PC-9 (cell line): ENCODE measurements at regions not wholly inside any gene's neighbourhood (a gene's known extent, or its start where the extent isn't known, plus 50 kb on each side); places are given as distances from the start of the nearest gene placed in this dataset.
"Not testable (repeated sequence)": the region's sequence is repeated elsewhere in the genome, so short reads cannot be mapped to it uniquely, and the experiment has no call there.

Experiments
- BruUV-seq: library from RNA; stranded (reverse); fragments of 400-500 nt; replicated peaks from 2 replicates; lab custom pipeline; 2021; lab: Mats Ljungman, UMichigan
- CTCF ChIA-PET: fragments of 300-600 bp; sonication (Branson Sonifier 250); formaldehyde crosslinking; loops from one replicate; lab custom pipeline; 2022; ENCODE audit warnings: antibody characterized with exemption; lab: Charles Lee
- POLR2A ChIA-PET: fragments of 300-600 bp; sonication (Branson Sonifier 250); formaldehyde crosslinking; loops from one replicate; lab custom pipeline; 2022; ENCODE audit warnings: antibody characterized with exemption; ENCODE audit not compliant: unreplicated experiment; lab: Charles Lee
- DNase-seq, 2 experiments: peaks; one replicate each; pipeline versions ENCODE4 v3.0.0 to v3.0.0-alpha.2; 2015 to 2022; ENCODE audit warnings: mixed read lengths in 1 of 2
- H2AFZ ChIP-seq: fragments of 200-600 bp; sonication (generic); 2 replicates; pipeline ENCODE4 v1.8.1; 2017; ENCODE audit warnings: antibody characterized with exemption
- H3F3A ChIP-seq: fragments of 200-600 bp; sonication (generic); 2 replicates; pipeline ENCODE4 v1.8.1; 2017; ENCODE audit warnings: antibody characterized with exemption, mild to moderate bottlenecking, low read depth; ENCODE audit not compliant: insufficient read depth
- H3K27ac ChIP-seq: fragments of 200-600 bp; sonication (generic); 2 replicates; pipeline ENCODE4 v1.6.1; 2016; ENCODE audit warnings: mixed run types
- H3K27me3 ChIP-seq: fragments of 200-600 bp; sonication (generic); 2 replicates; pipeline ENCODE4 v1.6.1; 2016; ENCODE audit warnings: low read depth, mixed run types; ENCODE audit not compliant: insufficient read depth
- H3K36me3 ChIP-seq: fragments of 200-600 bp; sonication (generic); 2 replicates; pipeline ENCODE4 v1.6.1; 2016; ENCODE audit warnings: low read depth, mixed run types
- H3K4me1 ChIP-seq: fragments of 200-600 bp; sonication (generic); replicated peaks from 2 replicates; pipeline ENCODE4 v1.6.1; 2016; ENCODE audit warnings: mixed run types; ENCODE audit not compliant: insufficient read depth
- H3K4me2 ChIP-seq: fragments of 200-600 bp; sonication (generic); 2 replicates; pipeline ENCODE4 v1.6.1; 2017; ENCODE audit warnings: mixed run types
- H3K4me3 ChIP-seq: fragments of 200-600 bp; sonication (generic); 2 replicates; pipeline ENCODE4 v1.6.1; 2016; ENCODE audit warnings: mixed run types
- H3K79me2 ChIP-seq: fragments of 200-600 bp; sonication (generic); 2 replicates; pipeline ENCODE4 v1.6.1; 2017; ENCODE audit warnings: low read depth, mixed run types
- H3K9me2 ChIP-seq: fragments of 200-600 bp; sonication (generic); 2 replicates; pipeline ENCODE4 v1.8.1; 2017; ENCODE audit warnings: mild to moderate bottlenecking; ENCODE audit not compliant: insufficient read depth
- H3K9me3 ChIP-seq: fragments of 200-600 bp; sonication (generic); 2 replicates; pipeline ENCODE4 v1.8.1; 2016; ENCODE audit warnings: low read depth; ENCODE audit not compliant: insufficient read depth
- H4K20me1 ChIP-seq: fragments of 200-600 bp; sonication (generic); 2 replicates; pipeline ENCODE4 v1.8.1; 2017; ENCODE audit not compliant: insufficient read depth
- CTCF ChIP-seq: fragments of 200-600 bp; sonication (generic); conservative IDR thresholded peaks from 2 replicates; pipeline ENCODE4 v1.6.1; 2017; ENCODE audit warnings: mixed run types, antibody characterized with exemption, mild to moderate bottlenecking, moderate library complexity
- EZH2 ChIP-seq: fragments of 200-600 bp; sonication (generic); IDR thresholded peaks from 2 replicates; pipeline ENCODE4 v1.8.0; 2017; ENCODE audit warnings: antibody characterized with exemption, low read depth
- intact Hi-C: fragments of 100-400 bp; cut with micrococcal nuclease; formaldehyde crosslinking; loops from one replicate; pipeline ENCODE4 v1.10.0; 2022; ENCODE audit not compliant: unreplicated experiment

- Histone ChIP-seq H3K4me1 (no peaks in the 10 kb centered on the region), H3K36me3 (no peaks in the 10 kb centered on the region), H3K79me2 (no peaks in the 10 kb centered on the region), H3K4me2 (no peak overlapping the region), H3K9me3 (no peaks in the 10 kb centered on the region), H4K20me1 (no peaks in the 10 kb centered on the region), H3K27ac (no peak overlapping the region), H3K4me3 (no peak overlapping the region), H2AFZ (no peak overlapping the region), H3K9me2 (no peaks in the 10 kb centered on the region), H3K27me3 (0 out of 2 replicates have a peak, but pooled peaks cover 3% of the 10 kb centered on the region), H3F3A (no peaks in the 10 kb centered on the region; the same call in 1 of the 2 replicates)
- DNase-seq: no peak
- intact Hi-C loops: no loop called here
- no peak for TF ChIP-seq CTCF
- TF ChIP-seq EZH2: no peak
- no TSS peak for BruUV-seq
- CTCF ChIA-PET: interaction anchor here (0.7 kb wide), 1 partner anchor 8 kb away, joined by 3 read pairs; no protein-coding TSS in a partner anchor
- POLR2A ChIA-PET: interaction anchor here (0.7 kb wide), 1 partner anchor 388 kb away, joined by 3 read pairs; no protein-coding TSS in a partner anchor
Observed at GRCh38 chr20:43830883-43831282, 83.8 kb upstream of the TOX2 start.

- POLR2A ChIA-PET: interaction anchor here (0.7 kb wide), 1 partner anchor 387 kb away, joined by 3 read pairs; no protein-coding TSS in a partner anchor
- no peak for DNase-seq
- no peak overlapping the region for H3K27ac ChIP-seq
- no peaks in the 10 kb centered on the region for H3K79me2 ChIP-seq
- TF ChIP-seq EZH2 (no peak), CTCF (no peak)
- H3K27me3 ChIP-seq: 0 out of 2 replicates have a peak, but pooled peaks cover 3% of the 10 kb centered on the region
- intact Hi-C loops: no loop called here
- H3K9me3 ChIP-seq: no peaks in the 10 kb centered on the region
- no peaks in the 10 kb centered on the region for H3K36me3 ChIP-seq
- H3K4me1 ChIP-seq: no peaks in the 10 kb centered on the region
- H3K4me3 ChIP-seq: no peak overlapping the region
- BruUV-seq: no TSS peak
- no peak overlapping the region for H3K4me2 ChIP-seq
- no peaks in the 10 kb centered on the region for H4K20me1 ChIP-seq
- H3K9me2 ChIP-seq: no peaks in the 10 kb centered on the region
- H3F3A ChIP-seq: no peaks in the 10 kb centered on the region; the same call in 1 of the 2 replicates
- H2AFZ ChIP-seq: no peak overlapping the region
- CTCF ChIA-PET: no interaction called here
Observed at GRCh38 chr20:43829951-43830690, 84.5 kb upstream of the TOX2 start.

GRCh38 chr20:43827940-43828562, 86.6 kb upstream of the TOX2 start:
- Histone ChIP-seq H3K9me2 (no peaks in the 10 kb centered on the region), H3K79me2 (no peaks in the 10 kb centered on the region), H3K4me3 (no peak overlapping the region), H3F3A (no peaks in the 10 kb centered on the region), H3K4me2 (no peak overlapping the region), H3K9me3 (no peaks in the 10 kb centered on the region), H4K20me1 (no peaks in the 10 kb centered on the region), H3K4me1 (no peaks in the 10 kb centered on the region), H3K36me3 (no peaks in the 10 kb centered on the region), H2AFZ (no peak overlapping the region), H3K27me3 (0 out of 2 replicates have a peak, but pooled peaks cover 3% of the 10 kb centered on the region), H3K27ac (no peak overlapping the region)
- BruUV-seq: no TSS peak
- no peak for DNase-seq
- ChIA-PET POLR2A (no interaction called here), CTCF (interaction anchor here (0.5 kb wide), 1 partner anchor 383 kb away, joined by 4 read pairs; no protein-coding TSS in a partner anchor)
- TF ChIP-seq EZH2 (no peak), CTCF (no peak)
- intact Hi-C loops: no loop called here

- POLR2A ChIA-PET, BruUV-seq, CTCF ChIA-PET: not testable (repeated sequence)
Observed at GRCh38 chr20:43826943-43827342, 87.7 kb upstream of the TOX2 start.

More at GRCh38 chr20:43826943-43827342, 87.7 kb upstream of the TOX2 start:
- H3K9me3 ChIP-seq, H3K4me1 ChIP-seq, H3K79me2 ChIP-seq, H3K36me3 ChIP-seq, H3F3A ChIP-seq, H3K4me2 ChIP-seq, H3K27me3 ChIP-seq, H3K9me2 ChIP-seq, intact Hi-C loops, H2AFZ ChIP-seq, H4K20me1 ChIP-seq, H3K27ac ChIP-seq, H3K4me3 ChIP-seq, DNase-seq: not testable (repeated sequence)
